HG03064 (cell line): ENCODE measurements at regions not wholly inside any gene's neighbourhood (a gene's known extent, or its start where the extent isn't known, plus 50 kb on each side); places are given as distances from the start of the nearest gene placed in this dataset.

Experiments
- ATAC-seq: cut with Tn5 transposase; IDR thresholded peaks from one replicate; pipeline ENCODE4 v1.9.1; 2021; ENCODE audit warnings: low read depth; ENCODE audit not compliant: unreplicated experiment

DNA sequence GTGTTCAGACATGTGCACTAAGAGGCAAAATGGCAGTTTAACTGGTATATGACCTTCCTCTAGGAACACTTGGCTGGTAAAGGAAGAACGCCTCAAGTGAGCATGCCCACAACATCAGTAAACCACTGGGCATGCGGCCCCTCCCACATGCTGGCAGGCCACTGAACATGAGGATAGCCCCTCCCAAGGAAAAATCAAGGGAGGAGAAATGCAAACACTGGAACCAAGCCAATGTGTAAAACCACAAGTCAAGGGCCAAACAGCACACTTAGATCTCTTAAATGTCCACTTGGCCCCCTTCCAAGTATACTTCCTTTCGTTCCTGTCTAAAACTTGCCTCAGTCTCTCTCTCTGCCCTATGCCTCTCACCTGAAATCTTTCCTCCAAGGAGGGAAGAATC, 980.8 kb downstream of the TSN start:
- ATAC-seq = no peak

DNA sequence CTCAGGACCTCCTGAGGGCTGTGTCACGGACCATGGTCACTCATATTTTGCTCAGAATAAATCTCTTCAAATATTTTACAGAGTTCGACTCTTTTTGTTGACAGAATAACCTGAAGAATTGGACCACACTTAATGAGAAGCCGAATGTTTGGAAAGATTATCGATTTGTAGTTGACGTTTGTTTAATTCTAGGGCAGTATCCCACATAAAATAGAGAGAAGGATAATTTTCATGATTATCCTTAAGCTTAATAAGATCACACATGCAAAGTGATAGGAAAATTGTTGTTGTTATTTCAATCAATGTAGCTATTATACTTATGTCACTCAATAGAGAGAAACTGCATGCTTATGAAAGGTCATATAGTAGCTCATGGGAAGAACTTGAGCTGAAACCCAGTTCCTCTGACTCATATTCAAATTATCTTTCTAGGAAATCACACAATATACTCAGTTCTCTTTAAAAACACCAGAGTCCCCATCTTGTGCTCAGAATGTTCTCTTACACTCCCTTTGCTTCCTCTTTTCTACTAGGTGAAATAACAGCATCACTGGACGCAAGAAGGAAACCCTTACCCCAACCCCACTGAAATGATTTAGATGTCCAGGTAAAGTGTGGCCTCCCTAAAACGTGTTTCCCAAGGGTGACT, 982.1 kb downstream of the TSN start:
- ATAC-seq = peak; percentile 78

DNA sequence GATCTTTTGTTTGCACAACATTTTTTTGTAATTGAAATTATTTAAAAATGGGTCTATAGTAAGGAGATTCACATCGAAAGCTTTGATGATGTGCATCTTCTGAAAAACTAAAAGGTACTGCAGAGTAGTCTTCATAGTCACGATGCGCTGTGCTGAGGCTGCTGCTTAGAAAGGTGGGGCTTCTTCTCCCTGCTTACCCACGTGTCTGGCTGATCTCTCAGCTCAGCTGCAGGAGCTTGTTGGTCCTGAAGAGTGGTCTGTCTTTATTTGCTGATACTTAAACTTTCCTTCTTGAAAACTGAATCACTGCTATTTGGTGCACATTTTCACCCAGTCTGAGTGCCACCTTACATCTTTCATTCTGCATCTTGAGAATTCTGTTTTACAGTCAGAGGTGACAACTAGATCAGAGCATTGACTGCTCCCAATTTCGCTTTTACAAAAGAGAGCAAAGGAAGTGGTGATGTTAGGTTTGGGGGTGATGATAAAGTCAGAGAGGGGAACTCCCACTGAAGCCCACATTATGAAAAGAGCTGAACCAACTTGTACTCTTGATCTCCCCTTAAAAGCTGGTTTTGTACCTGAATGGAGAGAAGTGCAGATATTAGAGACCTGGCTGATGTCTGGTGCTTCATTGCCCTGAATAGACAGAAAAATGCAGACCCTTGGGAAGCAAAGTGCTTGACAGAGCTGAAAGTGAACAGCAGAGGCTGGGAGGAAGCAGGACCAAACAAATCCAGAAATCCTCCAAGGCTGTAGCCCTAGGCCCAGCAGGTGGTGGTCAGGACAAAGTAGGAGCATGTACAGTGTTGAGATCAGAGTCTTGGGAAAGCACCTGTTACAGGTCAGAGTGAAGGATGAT, 984.5 kb downstream of the TSN start:
- ATAC-seq = no peak

DNA sequence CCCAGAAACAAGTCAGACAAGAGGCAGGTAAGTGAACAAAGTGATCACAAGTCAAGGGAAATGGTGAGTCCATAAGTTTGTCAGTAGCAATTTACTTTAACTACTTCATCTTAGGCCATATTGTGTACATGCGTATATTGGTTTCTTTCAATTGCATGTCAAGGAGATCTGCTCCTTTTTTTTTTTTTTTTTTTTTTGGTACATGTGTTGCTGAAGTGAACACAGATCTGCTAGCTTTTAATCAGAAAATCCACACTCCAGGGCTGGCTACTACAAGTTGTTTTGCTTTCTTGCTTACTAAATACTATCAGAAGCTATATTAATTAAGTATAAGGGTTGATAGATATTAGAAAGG, 985.1 kb downstream of the TSN start:
- no peak for ATAC-seq

DNA sequence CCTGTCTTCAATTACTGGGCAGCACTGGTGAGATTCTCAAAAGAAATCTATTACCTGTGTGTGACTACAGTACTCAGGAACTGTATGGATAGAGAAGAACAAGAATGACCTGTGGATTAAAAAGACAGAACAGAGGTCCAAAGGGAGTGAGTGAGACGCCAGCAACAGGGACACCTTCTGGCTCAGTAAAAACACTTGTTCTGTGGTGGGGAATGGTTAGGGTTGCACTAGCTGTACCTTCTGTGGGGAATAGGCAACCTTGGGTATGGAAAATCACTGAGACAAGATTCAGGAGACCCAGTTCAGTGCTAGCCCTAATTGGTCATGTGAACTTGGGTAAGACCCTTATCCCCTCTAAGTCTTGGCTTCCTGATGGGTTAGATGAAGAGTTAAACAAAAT, 986.0 kb downstream of the TSN start:
- no peak for ATAC-seq

DNA sequence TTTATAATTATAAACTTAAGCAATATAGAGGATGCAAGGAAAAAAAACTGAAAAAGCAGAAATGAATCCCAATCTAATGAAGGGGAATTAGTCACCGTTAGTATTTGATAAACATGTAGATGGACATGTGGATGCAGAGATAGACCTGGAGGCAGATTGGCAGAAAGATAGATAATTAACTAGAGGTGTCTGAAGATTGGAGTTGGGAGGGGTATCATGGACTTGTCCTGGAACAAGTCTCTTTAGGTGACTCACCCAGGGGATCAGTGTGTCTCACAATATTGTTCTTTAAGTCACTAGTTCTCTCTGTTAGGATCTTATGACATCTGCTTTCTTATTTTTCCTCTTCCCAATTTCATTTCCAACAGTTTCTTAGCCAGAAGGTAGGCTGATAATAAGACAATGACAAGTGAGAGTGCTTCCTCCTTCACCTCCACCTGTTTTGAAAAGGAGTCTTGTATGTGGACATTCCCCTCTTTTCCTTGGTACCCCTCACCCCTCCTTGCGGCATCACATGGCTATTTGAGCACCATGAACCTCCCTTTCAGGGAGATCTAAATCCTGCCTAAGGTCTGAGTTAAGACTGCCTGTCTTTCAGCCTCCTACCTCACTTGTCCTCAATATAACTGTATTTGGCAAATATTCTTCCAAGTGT, 987.7 kb downstream of the TSN start:
- ATAC-seq = no peak

DNA sequence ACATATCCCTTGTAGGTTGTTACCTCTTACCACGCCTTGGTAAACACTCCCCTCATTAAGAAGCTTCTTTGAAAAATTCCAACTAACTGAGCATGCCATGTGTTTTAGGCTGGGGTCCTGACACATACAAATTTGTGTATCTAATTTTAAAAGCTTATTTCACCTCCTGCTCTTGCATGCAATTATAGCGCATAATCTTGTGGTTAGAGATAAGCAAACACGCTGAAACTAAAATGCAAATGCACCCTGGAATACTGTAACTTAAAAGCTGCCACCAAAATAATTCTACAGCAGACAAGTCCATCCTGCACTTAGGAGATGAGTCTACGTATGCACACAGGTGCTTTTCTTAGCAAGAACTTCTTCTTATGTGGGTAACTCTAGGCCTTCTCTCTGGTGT, 990.2 kb downstream of the TSN start:
- ATAC-seq = no peak

DNA sequence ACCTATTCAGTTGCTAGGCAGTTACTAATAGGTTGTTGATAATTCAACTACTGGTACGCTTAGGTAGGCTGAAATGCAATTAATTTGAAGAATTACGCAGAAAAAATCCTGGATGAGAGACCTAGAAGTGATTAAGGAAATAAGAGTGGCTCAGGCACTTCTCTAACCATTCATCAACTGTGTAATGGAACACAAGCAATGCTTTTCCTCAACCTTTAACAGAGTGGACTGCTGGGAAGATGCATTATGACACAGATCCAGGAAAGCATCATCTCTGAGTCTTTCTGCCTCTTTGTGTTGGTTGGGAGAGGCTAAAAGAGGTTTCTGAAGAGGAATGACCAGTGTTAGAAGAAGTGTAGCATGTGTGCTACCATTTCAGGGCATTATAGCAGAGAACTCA, 992.2 kb downstream of the TSN start:
- ATAC-seq = no peak

DNA sequence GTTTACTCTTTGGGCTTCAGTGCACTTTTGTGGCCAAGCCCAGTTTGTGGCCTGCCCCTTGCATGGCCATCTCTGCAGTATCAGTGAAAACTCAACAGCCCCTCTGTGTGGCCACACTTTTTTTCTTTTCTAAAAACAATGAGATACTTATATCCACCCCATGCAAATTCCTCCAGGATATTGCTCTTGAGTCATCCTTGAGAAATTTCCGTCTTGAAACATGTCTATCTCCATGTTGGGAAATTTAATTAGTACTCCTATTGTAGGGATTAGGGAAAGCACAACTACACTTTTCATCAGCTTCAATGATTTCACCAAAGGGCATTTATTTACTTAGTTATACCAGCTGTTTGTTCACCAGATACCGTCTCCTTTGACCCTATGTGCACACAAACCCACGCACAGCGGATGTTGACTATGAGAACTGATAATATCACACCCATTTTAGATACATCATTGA, 993.1 kb downstream of the TSN start:
- no peak for ATAC-seq

DNA sequence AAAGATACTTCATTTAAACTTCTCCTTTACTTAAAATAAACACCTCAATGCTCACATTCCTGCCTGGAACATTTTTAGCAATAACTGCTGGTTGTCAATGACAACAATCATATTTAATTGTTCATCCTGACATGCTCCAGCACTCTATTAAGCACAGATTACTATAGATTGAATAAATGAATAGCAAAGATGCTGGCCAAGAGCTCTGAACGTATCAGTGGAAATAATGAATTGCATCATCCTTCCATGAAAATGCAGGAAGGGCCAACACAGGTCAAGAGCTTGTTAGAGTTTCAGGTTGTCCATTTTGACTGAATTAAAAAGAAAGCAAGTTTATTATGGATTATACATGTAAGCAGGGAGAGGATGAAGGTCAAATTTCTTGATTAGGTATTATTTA, 994.0 kb downstream of the TSN start:
- ATAC-seq = no peak

DNA sequence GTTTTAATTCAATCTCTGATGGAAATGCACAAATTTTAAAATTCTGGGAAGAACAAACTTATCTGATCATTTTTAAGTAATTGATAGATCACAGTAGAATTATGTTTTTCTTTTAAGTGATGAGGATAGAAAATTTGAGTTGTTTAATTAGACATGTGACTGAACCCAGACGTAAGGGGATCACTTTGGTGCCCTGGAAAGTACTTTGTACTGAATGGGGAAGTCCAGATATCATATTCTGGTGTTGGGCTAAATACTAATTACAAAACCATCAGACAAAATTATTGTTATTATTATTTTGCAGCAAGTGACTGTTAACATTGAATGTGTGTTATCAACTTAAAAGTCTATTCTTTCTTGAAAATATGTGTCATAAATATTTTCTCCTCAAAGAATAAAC, 994.6 kb downstream of the TSN start:
- no peak for ATAC-seq

DNA sequence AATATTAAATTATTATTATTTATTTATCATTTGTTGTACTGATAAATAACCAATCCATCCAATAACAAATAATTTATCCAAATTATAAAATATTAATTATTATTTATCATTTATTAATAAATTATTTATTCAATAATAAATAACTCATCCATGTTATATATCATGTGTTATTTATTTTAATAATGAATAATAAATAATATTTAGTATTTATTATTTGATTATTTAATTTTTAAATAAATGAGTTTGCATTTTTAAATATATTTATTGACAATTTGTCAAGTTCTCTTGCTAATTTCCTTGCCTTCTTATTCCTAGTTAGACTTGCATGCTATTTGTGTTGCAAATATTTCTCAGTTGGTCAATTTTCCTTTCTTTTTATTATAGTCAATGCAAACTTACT, 995.4 kb downstream of the TSN start:
- no peak for ATAC-seq

DNA sequence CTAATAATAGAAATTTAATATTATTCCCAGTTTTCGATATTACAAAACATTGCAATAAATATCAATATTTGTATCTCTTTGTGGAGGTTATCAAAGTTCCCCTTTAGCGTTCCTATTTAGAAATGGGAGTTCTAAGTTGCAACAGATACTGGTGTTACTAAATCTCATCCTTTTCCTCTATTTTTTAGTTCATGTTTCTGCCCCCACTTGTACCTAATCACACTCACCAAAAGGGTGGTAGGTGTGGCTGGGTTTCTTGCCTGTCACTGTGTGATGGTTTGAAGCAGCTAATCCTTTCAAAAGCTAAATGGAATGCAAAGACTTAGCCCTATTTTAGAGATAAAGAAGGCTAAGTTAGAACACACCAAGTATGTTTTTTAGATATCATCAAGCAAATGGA, 997.9 kb downstream of the TSN start:
- no peak for ATAC-seq

DNA sequence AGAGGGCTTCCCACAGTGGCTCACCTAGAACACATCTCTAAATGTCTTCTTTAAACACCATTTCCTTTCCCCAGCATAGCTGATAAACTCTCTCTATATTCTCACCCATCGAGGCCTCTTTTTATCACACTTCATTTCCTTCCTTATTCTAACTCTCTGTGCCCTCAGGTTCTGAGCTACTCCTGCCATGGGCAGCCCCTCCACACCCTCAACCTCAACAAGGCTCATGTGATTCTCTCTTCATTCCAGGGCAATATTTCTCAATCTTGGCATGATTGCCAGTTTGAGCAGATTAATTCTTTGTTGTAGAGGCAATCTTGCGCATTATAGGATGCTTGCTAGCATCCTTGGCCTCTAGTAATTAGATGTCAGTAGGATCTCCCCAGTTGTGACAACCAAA, 999.1 kb downstream of the TSN start:
- no peak for ATAC-seq

DNA sequence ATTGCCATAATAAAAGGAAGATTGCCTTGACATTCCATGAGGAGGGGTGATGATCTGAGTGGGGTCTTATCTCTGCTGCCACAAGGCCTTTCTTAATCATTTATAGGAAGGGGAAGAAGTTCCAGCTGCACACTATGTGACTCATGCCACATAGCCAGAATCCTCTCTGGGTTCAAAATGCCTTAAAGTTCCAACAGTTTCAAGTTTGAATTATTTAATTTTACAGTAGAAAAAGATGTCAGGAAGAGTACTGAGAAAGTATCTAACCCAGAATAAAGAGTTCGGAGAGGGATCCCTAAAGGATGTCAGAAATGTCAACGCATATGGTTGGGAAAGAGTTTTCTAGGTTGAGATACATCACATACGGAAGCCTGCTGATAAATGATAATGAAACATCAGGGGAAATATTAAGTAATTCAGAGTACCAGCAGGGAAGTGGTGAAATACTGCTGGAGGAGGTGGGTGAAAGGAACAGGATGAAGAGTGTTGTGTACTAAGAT, 999.9 kb downstream of the TSN start:
- no peak for ATAC-seq

DNA sequence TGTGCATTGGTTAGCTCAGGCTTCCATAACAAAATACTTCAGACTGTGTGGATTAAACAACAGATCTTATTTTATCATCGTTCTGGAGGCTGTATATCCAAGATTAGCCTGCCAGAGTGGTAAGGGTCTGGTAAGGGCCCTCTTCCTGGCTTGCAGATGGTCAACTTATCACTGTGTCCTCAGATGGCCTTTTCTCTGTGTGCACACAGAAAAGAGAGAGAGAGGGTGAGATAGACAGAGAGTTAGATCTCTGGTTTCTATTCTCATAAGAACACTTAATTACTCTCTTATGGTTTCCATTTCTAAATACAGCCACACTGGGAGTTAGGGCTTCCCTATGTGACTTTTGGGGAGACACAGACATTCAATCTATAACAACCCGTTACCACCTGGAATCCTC, 1003.5 kb downstream of the TSN start:
- no peak for ATAC-seq

DNA sequence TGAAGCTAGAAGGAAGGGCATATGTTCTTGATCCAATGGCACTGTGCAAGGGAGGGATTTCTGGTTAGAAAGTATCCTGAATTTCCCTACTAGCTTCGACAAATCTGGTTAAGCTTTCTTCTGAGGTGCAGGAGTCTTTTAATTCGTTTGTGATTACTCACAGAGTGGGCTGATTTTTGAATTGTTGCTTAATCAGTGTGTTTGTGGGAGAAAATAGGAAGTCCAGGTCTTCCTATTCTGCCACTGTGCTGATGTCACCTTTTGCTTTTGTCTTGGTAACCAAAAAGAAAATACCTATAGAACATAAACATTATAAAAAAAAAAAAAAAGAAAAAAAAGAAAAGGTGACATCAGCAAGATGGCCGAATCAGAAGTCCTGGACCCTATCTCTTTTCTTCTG, 1008.6 kb downstream of the TSN start:
- no peak for ATAC-seq

DNA sequence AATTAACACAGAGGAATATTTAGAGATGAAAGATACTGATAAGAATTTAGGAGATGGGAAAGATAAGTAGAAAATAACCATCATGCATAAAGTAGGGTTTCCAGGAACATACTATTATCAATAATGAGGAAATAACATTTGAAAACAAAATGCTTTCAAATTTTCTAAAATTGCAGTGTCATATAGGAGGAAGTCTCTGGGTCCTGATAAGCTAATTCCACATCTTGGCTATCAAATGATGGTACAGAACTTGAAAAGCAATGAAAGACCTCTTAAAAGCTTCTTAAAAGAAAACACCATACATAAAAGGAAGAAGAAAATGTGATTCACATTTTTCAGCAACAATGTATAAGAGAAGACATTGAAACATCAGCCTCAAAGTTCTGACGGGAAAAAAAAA, 1024.8 kb downstream of the TSN start:
- no peak for ATAC-seq

DNA sequence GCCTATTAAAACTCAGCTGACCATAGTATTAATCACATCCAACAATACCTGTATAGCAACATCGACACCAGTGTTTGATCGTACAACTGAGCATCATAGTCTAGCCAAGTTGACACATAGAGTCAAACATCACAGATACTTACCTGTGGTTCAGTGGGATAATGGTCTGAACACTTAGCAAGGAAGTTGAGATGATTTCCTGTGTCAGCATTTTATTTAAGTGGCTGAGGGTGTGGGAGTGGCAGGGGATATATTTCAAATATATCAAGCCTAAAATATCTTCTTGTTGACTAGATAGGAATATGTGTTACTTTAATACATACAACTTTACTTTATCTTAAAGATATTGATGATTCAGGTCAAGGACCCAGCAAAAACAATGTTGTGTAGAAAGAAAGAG, 1038.6 kb downstream of the TSN start:
- no peak for ATAC-seq

DNA sequence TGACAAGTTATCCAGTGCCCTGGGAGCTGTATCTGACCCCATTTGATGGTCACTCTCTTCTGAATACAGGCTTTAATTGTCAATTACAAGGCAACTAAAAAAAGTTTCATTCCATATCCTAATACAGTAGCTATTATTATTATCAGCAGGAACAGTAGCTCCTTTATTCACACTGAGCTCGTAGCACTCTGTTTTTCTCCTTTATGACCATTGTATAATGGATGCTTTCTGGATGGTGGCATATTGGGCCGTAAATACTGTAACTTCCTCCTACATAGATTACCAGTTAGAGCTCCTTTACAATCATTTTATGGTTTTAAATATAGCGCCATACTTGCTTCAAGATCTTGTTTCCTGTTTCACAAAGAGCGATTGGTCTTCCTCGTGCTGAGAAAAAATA, 1040.3 kb downstream of the TSN start:
- ATAC-seq = no peak

DNA sequence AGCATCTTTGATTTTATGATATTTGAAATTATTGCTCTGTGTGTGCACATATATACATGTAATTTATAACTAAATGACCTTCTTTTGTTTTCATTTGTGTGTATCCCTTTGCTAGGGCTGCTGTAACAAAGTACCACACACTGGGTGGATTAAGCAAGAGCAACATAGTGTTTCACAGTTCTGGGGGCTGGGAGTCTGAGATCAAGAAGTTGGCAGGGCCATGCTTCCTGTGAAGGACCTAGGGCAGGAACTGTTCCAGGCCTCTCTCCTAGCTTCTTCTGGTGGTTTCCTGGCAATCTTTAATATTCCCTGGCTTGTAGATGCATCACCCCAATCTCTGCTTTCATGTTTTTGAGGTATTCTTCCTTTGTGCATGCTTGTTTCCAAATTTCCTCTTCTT, 1043.9 kb downstream of the TSN start:
- no peak for ATAC-seq

DNA sequence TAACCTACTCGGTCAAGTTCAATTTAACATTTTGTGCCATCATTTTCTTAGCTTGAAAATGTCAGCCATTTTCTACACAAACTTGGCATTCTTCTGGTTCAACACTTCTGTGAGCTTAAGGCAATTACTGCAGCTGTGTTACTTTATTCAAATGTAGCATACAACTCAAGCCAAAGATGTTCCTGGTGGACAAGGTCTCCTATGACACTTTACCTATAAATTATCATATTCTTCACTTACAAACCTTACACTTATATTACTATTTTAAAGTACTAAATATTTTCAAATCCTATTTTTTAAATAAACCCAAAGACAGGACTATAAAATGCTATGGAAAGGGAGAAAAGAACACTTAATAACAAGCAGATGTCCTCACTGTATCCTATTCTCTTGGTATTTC, 1045.3 kb downstream of the TSN start:
- ATAC-seq = no peak
